Endothelial cell of umbilical vein (primary cell): ENCODE measurements at regions not wholly inside any gene's neighbourhood (a gene's known extent, or its start where the extent isn't known, plus 50 kb on each side); places are given as distances from the start of the nearest gene placed in this dataset.

ENCODE experiments used
- CTCF ChIP-seq, 2 donors: IDR thresholded peaks; 1 replicate in 1 of 2; 2 replicates in 1 of 2; pipeline ENCODE4 v1.5.1; 2011; ENCODE audit warnings: low read length in 2 of 2, mild to moderate bottlenecking in 2 of 2, moderate library complexity in 2 of 2, control low read depth in 1 of 2, inconsistent platforms in 1 of 2, low read depth in 1 of 2; ENCODE audit not compliant: insufficient read depth in 1 of 2; ENCODE audit errors: extremely low read depth in 1 of 2
- EZH2 ChIP-seq: IDR thresholded peaks from 2 replicates; pipeline ENCODE4 v1.6.1; 2012; ENCODE audit warnings: borderline replicate concordance, low read depth, mild to moderate bottlenecking, moderate library complexity, low read length, inconsistent platforms; ENCODE audit not compliant: severe bottlenecking
- FOS ChIP-seq: IDR thresholded peaks from 2 replicates; pipeline ENCODE4 v1.6.1; 2011; ENCODE audit warnings: mild to moderate bottlenecking, low read length, moderate library complexity, borderline replicate concordance; ENCODE audit not compliant: insufficient read depth
- JUN ChIP-seq: IDR thresholded peaks from 2 replicates; pipeline ENCODE4 v1.6.1; 2011; ENCODE audit warnings: borderline replicate concordance, low read depth; ENCODE audit not compliant: insufficient read length, insufficient read depth
- MYC ChIP-seq: IDR thresholded peaks from one replicate; pipeline ENCODE4 v1.6.1; 2011; ENCODE audit warnings: mild to moderate bottlenecking, low read depth, low read length
- POLR2A ChIP-seq: IDR thresholded peaks from 2 replicates; pipeline ENCODE4 v1.6.1; 2012; ENCODE audit warnings: low read depth, mild to moderate bottlenecking, control low read depth, low read length
- POLR2AphosphoS5 ChIP-seq: IDR thresholded peaks from 2 replicates; pipeline ENCODE4 v1.6.1; 2012; ENCODE audit warnings: low read depth, mild to moderate bottlenecking, control low read depth, low read length, moderate library complexity; ENCODE audit not compliant: insufficient read depth

GRCh38 chr3:104214277-104214676, 1152.4 kb upstream of the ALCAM start:
- TF ChIP-seq JUN (no peak), POLR2A (no peak), CTCF (IDR thresholded peaks at IDR 0.05; ENCODE audit: extremely low read depth in 1 of 2, insufficient read depth in 1 of 2, low read depth in 1 of 2, low read length in 2 of 2) (no peak), EZH2 (no peak), MYC (no peak), FOS (no peak), POLR2AphosphoS5 (no peak)
